Smooth muscle cell (in vitro differentiated cells): ENCODE measurements at regions not wholly inside any gene's neighbourhood (a gene's known extent, or its start where the extent isn't known, plus 50 kb on each side); places are given as distances from the start of the nearest gene placed in this dataset.

ENCODE experiments used
- DNase-seq: peaks from one replicate; lab custom pipeline; 2025; ENCODE audit not compliant: unreplicated experiment; lab: John Stamatoyannopoulos, UW
- H2AFZ ChIP-seq: fragments of 200-600 bp; sonication (generic); 2 replicates; pipeline ENCODE4 v1.6.0; 2016; ENCODE audit warnings: antibody characterized with exemption, low read depth, mild to moderate bottlenecking
- H3F3A ChIP-seq: fragments of 200-600 bp; sonication (generic); 2 replicates; pipeline ENCODE4 v1.6.0; 2017; ENCODE audit warnings: antibody characterized with exemption, low read depth
- H3K27ac ChIP-seq: fragments of 200-600 bp; sonication (generic); 2 replicates; pipeline ENCODE4 v1.5.1; 2016; ENCODE audit warnings: low read depth, mild to moderate bottlenecking
- H3K27me3 ChIP-seq: fragments of 200-600 bp; sonication (generic); 2 replicates; pipeline ENCODE4 v1.6.1; 2016; ENCODE audit warnings: low read depth, mild to moderate bottlenecking
- H3K36me3 ChIP-seq: fragments of 200-600 bp; sonication (generic); 2 replicates; pipeline ENCODE4 v1.5.1; 2016; ENCODE audit warnings: low read depth
- H3K4me1 ChIP-seq: fragments of 200-600 bp; sonication (generic); 2 replicates; pipeline ENCODE4 v1.5.1; 2016; ENCODE audit warnings: low read depth
- H3K4me2 ChIP-seq: fragments of 200-600 bp; sonication (generic); 2 replicates; pipeline ENCODE4 v1.6.0; 2016; ENCODE audit warnings: mild to moderate bottlenecking
- H3K4me3 ChIP-seq: fragments of 200-600 bp; sonication (generic); 2 replicates; pipeline ENCODE4 v1.5.1; 2016; ENCODE audit warnings: mild to moderate bottlenecking
- H3K79me2 ChIP-seq: fragments of 200-600 bp; sonication (generic); 2 replicates; pipeline ENCODE4 v1.6.0; 2016; ENCODE audit warnings: low read depth, mild to moderate bottlenecking
- H3K9ac ChIP-seq: fragments of 200-600 bp; sonication (generic); 2 replicates; pipeline ENCODE4 v1.6.0; 2016; ENCODE audit warnings: low read depth
- H3K9me3 ChIP-seq: fragments of 200-600 bp; sonication (generic); replicated peaks from 2 replicates; pipeline ENCODE4 v1.5.1; 2016; ENCODE audit warnings: low read depth
- H4K20me1 ChIP-seq: fragments of 200-600 bp; sonication (generic); 2 replicates; pipeline ENCODE4 v1.6.0; 2016; ENCODE audit warnings: low read depth
- WGBS: methylation state at CpG from one replicate; pipeline ENCODE4 v1.1.7; 2016; ENCODE audit warnings: low lambda C conversion rate; 5-methylcytosine and 5-hydroxymethylcytosine counted together
- TF ChIP-seq, protein P1 (sequence below): fragments of 200-600 bp; sonication (generic); IDR thresholded peaks from 2 replicates; pipeline ENCODE4 v1.5.1; 2017; ENCODE audit warnings: borderline replicate concordance, mild to moderate bottlenecking, antibody characterized with exemption; ENCODE audit not compliant: insufficient read depth, poor library complexity, severe bottlenecking

DNA sequence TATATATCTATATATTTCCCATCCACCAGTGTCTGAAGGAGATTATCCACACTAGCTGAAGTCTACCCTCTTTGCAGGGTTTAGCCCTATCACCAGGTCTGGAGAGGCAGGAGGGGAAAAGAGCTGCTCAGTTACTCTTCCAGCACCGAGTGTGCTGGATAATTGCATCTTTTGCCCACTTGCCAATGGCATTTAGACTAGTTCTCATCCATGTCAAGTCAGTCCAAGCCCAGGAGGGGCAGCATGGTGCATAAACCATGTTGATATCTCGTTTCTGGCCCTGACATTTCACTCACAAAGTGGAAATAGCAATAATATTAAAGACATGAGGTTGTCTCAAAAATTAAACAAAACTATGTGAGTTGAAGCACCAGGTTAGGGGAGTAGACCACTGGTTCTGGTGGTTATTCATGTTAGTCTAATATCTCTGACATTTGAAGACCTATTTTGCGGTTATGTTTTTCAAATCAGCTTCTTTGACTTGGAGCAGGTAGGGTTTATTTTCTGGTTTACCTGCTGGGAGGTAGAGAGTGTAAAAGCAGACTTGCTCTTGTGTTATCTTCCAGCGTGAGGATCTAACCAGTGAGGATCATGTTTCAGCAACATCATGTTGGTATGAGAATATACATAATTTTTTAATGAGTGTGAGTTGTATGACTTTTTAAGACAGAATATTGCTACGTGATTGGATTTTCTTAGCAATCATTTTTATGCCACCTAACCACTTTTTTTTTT, 273.2 kb upstream of the KIRREL3 start:
- Histone ChIP-seq H3K9ac (no peak overlapping the region), H3F3A (no peaks in the 10 kb centered on the region), H3K36me3 (no peaks in the 10 kb centered on the region), H3K79me2 (no peaks in the 10 kb centered on the region), H4K20me1 (no peaks in the 10 kb centered on the region), H3K27ac (no peak overlapping the region), H3K9me3 (no peaks in the 10 kb centered on the region), H3K27me3 (peaks cover 4% of the 10 kb centered on the region), H3K4me3 (no peak overlapping the region), H3K4me2 (no peak overlapping the region), H3K4me1 (no peaks in the 10 kb centered on the region), H2AFZ (no peak overlapping the region)
- TF ChIP-seq, protein P1, sequence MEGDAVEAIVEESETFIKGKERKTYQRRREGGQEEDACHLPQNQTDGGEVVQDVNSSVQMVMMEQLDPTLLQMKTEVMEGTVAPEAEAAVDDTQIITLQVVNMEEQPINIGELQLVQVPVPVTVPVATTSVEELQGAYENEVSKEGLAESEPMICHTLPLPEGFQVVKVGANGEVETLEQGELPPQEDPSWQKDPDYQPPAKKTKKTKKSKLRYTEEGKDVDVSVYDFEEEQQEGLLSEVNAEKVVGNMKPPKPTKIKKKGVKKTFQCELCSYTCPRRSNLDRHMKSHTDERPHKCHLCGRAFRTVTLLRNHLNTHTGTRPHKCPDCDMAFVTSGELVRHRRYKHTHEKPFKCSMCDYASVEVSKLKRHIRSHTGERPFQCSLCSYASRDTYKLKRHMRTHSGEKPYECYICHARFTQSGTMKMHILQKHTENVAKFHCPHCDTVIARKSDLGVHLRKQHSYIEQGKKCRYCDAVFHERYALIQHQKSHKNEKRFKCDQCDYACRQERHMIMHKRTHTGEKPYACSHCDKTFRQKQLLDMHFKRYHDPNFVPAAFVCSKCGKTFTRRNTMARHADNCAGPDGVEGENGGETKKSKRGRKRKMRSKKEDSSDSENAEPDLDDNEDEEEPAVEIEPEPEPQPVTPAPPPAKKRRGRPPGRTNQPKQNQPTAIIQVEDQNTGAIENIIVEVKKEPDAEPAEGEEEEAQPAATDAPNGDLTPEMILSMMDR = no peak
- DNase-seq = no peak
- WGBS = 83% methylated on average over 5 of the region's 5 CpGs

DNA sequence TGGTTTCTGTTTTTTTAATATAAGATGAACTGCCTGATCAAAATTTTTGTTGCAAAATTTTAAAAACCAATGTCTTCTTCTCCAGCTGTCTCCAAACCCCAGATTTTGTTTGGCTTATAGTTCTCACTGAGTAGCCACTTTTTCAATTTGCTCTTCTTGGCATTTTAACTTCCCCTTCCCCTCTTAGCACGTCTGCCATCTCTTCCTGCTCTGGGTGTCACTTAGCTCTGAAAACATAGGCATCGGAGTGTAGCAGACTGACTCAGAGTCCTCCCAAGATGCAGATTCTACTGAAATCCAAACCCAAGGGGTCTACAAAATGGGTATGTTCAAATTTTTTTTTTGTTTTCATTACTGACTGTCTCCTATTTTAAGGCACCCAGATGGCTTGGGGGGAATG, 270.3 kb upstream of the KIRREL3 start:
- Histone ChIP-seq H3K9ac (no peak overlapping the region), H3K4me2 (no peak overlapping the region), H3K4me3 (no peak overlapping the region), H3K27ac (no peak overlapping the region), H4K20me1 (no peaks in the 10 kb centered on the region), H3K79me2 (no peaks in the 10 kb centered on the region), H3K9me3 (no peaks in the 10 kb centered on the region), H3K27me3 (peaks cover 4% of the 10 kb centered on the region), H3K36me3 (no peaks in the 10 kb centered on the region), H2AFZ (no peak overlapping the region), H3F3A (no peaks in the 10 kb centered on the region), H3K4me1 (no peaks in the 10 kb centered on the region)
- no peak for DNase-seq
- TF ChIP-seq, protein P1 = no peak
- 81% methylated on average over 2 of the region's 2 CpGs for WGBS

DNA sequence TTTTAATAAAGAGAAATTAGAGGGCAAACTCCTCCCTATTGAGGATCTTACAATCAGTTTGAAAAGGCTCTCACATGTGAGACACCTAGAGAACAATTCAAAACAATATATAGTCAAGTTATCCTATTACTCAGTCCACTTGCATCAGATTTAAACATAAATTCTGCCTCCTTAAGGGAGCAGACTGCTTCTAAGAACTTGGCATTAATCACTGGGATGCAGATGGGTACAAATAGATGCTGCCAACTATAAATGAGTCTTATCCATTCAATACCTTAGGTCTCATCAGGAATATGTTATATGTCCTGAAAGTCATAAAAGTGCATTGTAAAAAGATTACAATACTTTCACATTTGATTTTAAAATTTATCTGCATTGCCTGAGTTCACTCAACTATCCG, 269.3 kb upstream of the KIRREL3 start:
- Histone ChIP-seq H3K9ac (no peak overlapping the region), H3K27ac (no peak overlapping the region), H4K20me1 (no peaks in the 10 kb centered on the region), H3K27me3 (peaks cover 4% of the 10 kb centered on the region), H3K9me3 (no peaks in the 10 kb centered on the region), H3K4me3 (no peak overlapping the region), H3K4me1 (no peaks in the 10 kb centered on the region), H3K79me2 (no peaks in the 10 kb centered on the region), H2AFZ (no peak overlapping the region), H3K36me3 (no peaks in the 10 kb centered on the region), H3K4me2 (no peak overlapping the region), H3F3A (no peaks in the 10 kb centered on the region)
- TF ChIP-seq, protein P1 = no peak
- no peak for DNase-seq
- WGBS = 89% methylated on average over 1 of the region's 1 CpG

DNA sequence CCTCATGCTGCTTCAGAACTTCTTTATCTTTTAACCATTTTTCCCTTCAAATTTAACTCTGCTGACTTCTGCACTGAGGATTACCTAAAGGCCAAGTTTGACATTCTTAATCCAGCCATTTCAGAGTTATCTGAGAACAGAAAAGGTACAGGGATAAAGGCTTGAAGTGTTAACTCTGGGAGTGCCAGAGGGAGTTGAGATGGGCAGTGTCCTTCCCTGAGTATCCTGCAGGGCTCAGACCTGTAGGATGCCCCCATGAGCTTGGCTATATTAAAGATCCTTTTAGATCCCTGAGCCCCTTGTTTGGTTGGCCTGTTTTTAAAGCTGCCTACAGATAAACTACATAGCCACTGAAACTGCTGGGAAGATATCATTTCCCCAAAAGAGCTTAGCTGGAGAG, 268.4 kb upstream of the KIRREL3 start:
- Histone ChIP-seq H3K27me3 (peaks cover 4% of the 10 kb centered on the region), H3K27ac (no peak overlapping the region), H3K4me3 (no peak overlapping the region), H4K20me1 (no peaks in the 10 kb centered on the region), H3K4me2 (no peak overlapping the region), H3K79me2 (no peaks in the 10 kb centered on the region), H2AFZ (no peak overlapping the region), H3K9me3 (no peaks in the 10 kb centered on the region), H3K4me1 (no peaks in the 10 kb centered on the region), H3F3A (no peaks in the 10 kb centered on the region), H3K36me3 (no peaks in the 10 kb centered on the region), H3K9ac (no peak overlapping the region)
- TF ChIP-seq, protein P1 = no peak
- DNase-seq = no peak
